ENCODE measurements at regions not wholly inside any gene's neighbourhood (a gene's known extent, or its start where the extent isn't known, plus 50 kb on each side); places are given as distances from the start of the nearest gene placed in this dataset.
A peak's percentile ranks its signal among the peaks of the same experiment; 100 is the strongest.

- 86 to 95% methylated on average over 1 of the region's 1 CpG for WGBS, 2 donors
- intact Hi-C loops (cut with DNase I), result no loop called here
- Histone ChIP-seq H3K27ac (ENCODE audit: low read depth in 1 of 2, low read length in 2 of 2) (no peak overlapping the region), H3K36me3 (ENCODE audit: control insufficient read depth in 1 of 2, insufficient read depth in 2 of 2, low read length in 1 of 2) (no peaks in the 10 kb centered on the region), H3K4me1 (ENCODE audit: control insufficient read depth in 1 of 2, insufficient read depth in 2 of 2, low read length in 2 of 2) (no peaks in the 10 kb centered on the region), H3K9me3 (ENCODE audit: control insufficient read depth, low read length) (no peaks in the 10 kb centered on the region), H3K4me3 (ENCODE audit: low read length in 2 of 2) (no peak overlapping the region), H3K27me3 (ENCODE audit: control insufficient read depth in 1 of 2, insufficient read depth in 2 of 2, low read length in 1 of 2) (no peaks in the 10 kb centered on the region)
- ATAC-seq (ENCODE audit: low FRiP score) (no peak), DNase-seq (no peak)
Observed at GRCh38 chr20:48354903-48355302, 472.9 kb downstream of the PREX1 start.

- 90 to 97% methylated on average over 2 of the region's 2 CpGs for WGBS, 2 donors
- DNase-seq, result no peak
- Histone ChIP-seq H3K4me3 (ENCODE audit: low read length in 2 of 2) (no peak overlapping the region), H3K4me1 (ENCODE audit: control insufficient read depth in 1 of 2, insufficient read depth in 2 of 2, low read length in 2 of 2) (no peaks in the 10 kb centered on the region), H3K36me3 (ENCODE audit: control insufficient read depth in 1 of 2, insufficient read depth in 2 of 2, low read length in 1 of 2) (no peaks in the 10 kb centered on the region), H3K9me3 (ENCODE audit: control insufficient read depth, low read length) (no peaks in the 10 kb centered on the region), H3K27ac (ENCODE audit: low read depth in 1 of 2, low read length in 2 of 2) (no peak overlapping the region), H3K27me3 (ENCODE audit: control insufficient read depth in 1 of 2, insufficient read depth in 2 of 2, low read length in 1 of 2) (no peaks in the 10 kb centered on the region)
- intact Hi-C loops (cut with DNase I), result no loop called here
- no peak for ATAC-seq (ENCODE audit: low FRiP score)
Observed at GRCh38 chr20:48354320-48354876, 473.4 kb downstream of the PREX1 start.

- ATAC-seq (ENCODE audit: low FRiP score) (no peak), DNase-seq (no peak)
- H3K36me3 ChIP-seq (ENCODE audit: control insufficient read depth in 1 of 2, insufficient read depth in 2 of 2, low read length in 1 of 2), result no peaks in the 10 kb centered on the region
- H3K4me3 ChIP-seq (ENCODE audit: low read length in 2 of 2), result no peak overlapping the region
- no peak overlapping the region for H3K27ac ChIP-seq (ENCODE audit: low read depth in 1 of 2, low read length in 2 of 2)
- H3K4me1 ChIP-seq (ENCODE audit: control insufficient read depth in 1 of 2, insufficient read depth in 2 of 2, low read length in 2 of 2), result no peaks in the 10 kb centered on the region
- intact Hi-C loops (cut with DNase I), result no loop called here
- 96 to 97% methylated on average over 3 of the region's 3 CpGs for WGBS, 2 donors
- no peaks in the 10 kb centered on the region for H3K9me3 ChIP-seq (ENCODE audit: control insufficient read depth, low read length)
- no peaks in the 10 kb centered on the region for H3K27me3 ChIP-seq (ENCODE audit: control insufficient read depth in 1 of 2, insufficient read depth in 2 of 2, low read length in 1 of 2)
Observed at GRCh38 chr20:48352628-48353027, 475.2 kb downstream of the PREX1 start.

GRCh38 chr20:48352042-48352441 is 475.8 kb downstream of the PREX1 start:
- DNase-seq, result no peak
- no peak overlapping the region for H3K27ac ChIP-seq (ENCODE audit: low read depth in 1 of 2, low read length in 2 of 2)
- ATAC-seq (ENCODE audit: low FRiP score), result no peak
- no peak overlapping the region for H3K4me3 ChIP-seq (ENCODE audit: low read length in 2 of 2)
- H3K36me3 ChIP-seq (ENCODE audit: control insufficient read depth in 1 of 2, insufficient read depth in 2 of 2, low read length in 1 of 2), result no peaks in the 10 kb centered on the region
- intact Hi-C loops (cut with DNase I), result no loop called here
- H3K27me3 ChIP-seq (ENCODE audit: control insufficient read depth in 1 of 2, insufficient read depth in 2 of 2, low read length in 1 of 2), result no peaks in the 10 kb centered on the region
- no peaks in the 10 kb centered on the region for H3K9me3 ChIP-seq (ENCODE audit: control insufficient read depth, low read length)
- 75 to 88% methylated on average over 2 of the region's 2 CpGs for WGBS, 2 donors
- H3K4me1 ChIP-seq (ENCODE audit: control insufficient read depth in 1 of 2, insufficient read depth in 2 of 2, low read length in 2 of 2), result no peaks in the 10 kb centered on the region

- no peaks in the 10 kb centered on the region for H3K27me3 ChIP-seq (ENCODE audit: control insufficient read depth in 1 of 2, insufficient read depth in 2 of 2, low read length in 1 of 2)
- H3K4me1 ChIP-seq (ENCODE audit: control insufficient read depth in 1 of 2, insufficient read depth in 2 of 2, low read length in 2 of 2), result no peaks in the 10 kb centered on the region
- 93 to 94% methylated on average over 5 of the region's 5 CpGs for WGBS, 2 donors
- intact Hi-C loops (cut with DNase I), result no loop called here
- ATAC-seq (ENCODE audit: low FRiP score) (no peak), DNase-seq (peak in 1 of 2 donors; percentile 68)
- no peaks in the 10 kb centered on the region for H3K9me3 ChIP-seq (ENCODE audit: control insufficient read depth, low read length)
- H3K27ac ChIP-seq (ENCODE audit: low read depth in 1 of 2, low read length in 2 of 2), result no peak overlapping the region
- H3K4me3 ChIP-seq (ENCODE audit: low read length in 2 of 2), result no peak overlapping the region
- no peaks in the 10 kb centered on the region for H3K36me3 ChIP-seq (ENCODE audit: control insufficient read depth in 1 of 2, insufficient read depth in 2 of 2, low read length in 1 of 2)
Observed at GRCh38 chr20:48350313-48350988, 477.3 kb downstream of the PREX1 start.

- WGBS, 2 donors, result 79 to 85% methylated on average over 4 of the region's 4 CpGs
- intact Hi-C loops (cut with DNase I), result no loop called here
Observed at GRCh38 chr20:48349656-48350055, 478.1 kb downstream of the PREX1 start.

GRCh38 chr20:48348022-48348421 is 479.8 kb downstream of the PREX1 start:
- intact Hi-C loops (cut with DNase I), result no loop called here
- H3K4me1 ChIP-seq (ENCODE audit: control insufficient read depth in 1 of 2, insufficient read depth in 2 of 2, low read length in 2 of 2), result no peaks in the 10 kb centered on the region
- H3K27me3 ChIP-seq (ENCODE audit: control insufficient read depth in 1 of 2, insufficient read depth in 2 of 2, low read length in 1 of 2), result no peaks in the 10 kb centered on the region
- 59 to 61% methylated on average over 3 of the region's 3 CpGs for WGBS, 2 donors
- DNase-seq (no peak), ATAC-seq (ENCODE audit: low FRiP score) (no peak)
- no peaks in the 10 kb centered on the region for H3K9me3 ChIP-seq (ENCODE audit: control insufficient read depth, low read length)
- H3K36me3 ChIP-seq (ENCODE audit: control insufficient read depth in 1 of 2, insufficient read depth in 2 of 2, low read length in 1 of 2), result no peaks in the 10 kb centered on the region
- no peak overlapping the region for H3K4me3 ChIP-seq (ENCODE audit: low read length in 2 of 2)
- H3K27ac ChIP-seq (ENCODE audit: low read depth in 1 of 2, low read length in 2 of 2), result no peak overlapping the region

More at GRCh38 chr20:48349656-48350055, 478.1 kb downstream of the PREX1 start:
- H3K9me3 ChIP-seq (ENCODE audit: control insufficient read depth, low read length), result no peaks in the 10 kb centered on the region
- H3K27ac ChIP-seq (ENCODE audit: low read depth in 1 of 2, low read length in 2 of 2), result no peak overlapping the region
- DNase-seq, result no peak
- H3K36me3 ChIP-seq (ENCODE audit: control insufficient read depth in 1 of 2, insufficient read depth in 2 of 2, low read length in 1 of 2), result no peaks in the 10 kb centered on the region
- no peak overlapping the region for H3K4me3 ChIP-seq (ENCODE audit: low read length in 2 of 2)
- no peak for ATAC-seq (ENCODE audit: low FRiP score)
- no peaks in the 10 kb centered on the region for H3K27me3 ChIP-seq (ENCODE audit: control insufficient read depth in 1 of 2, insufficient read depth in 2 of 2, low read length in 1 of 2)
- H3K4me1 ChIP-seq (ENCODE audit: control insufficient read depth in 1 of 2, insufficient read depth in 2 of 2, low read length in 2 of 2), result no peaks in the 10 kb centered on the region

GRCh38 chr20:48342822-48343513 is 484.8 kb downstream of the PREX1 start:
- H3K4me3 ChIP-seq (ENCODE audit: low read length in 2 of 2), result no peak overlapping the region
- WGBS, 2 donors, result 93 to 94% methylated on average over 28 of the region's 28 CpGs
- no peak for DNase-seq
- peak; percentile 23 for ATAC-seq (ENCODE audit: low FRiP score)
- no peaks in the 10 kb centered on the region for H3K4me1 ChIP-seq (ENCODE audit: control insufficient read depth in 1 of 2, insufficient read depth in 2 of 2, low read length in 2 of 2)
- intact Hi-C loops (cut with DNase I), result no loop called here
- H3K36me3 ChIP-seq (ENCODE audit: control insufficient read depth in 1 of 2, insufficient read depth in 2 of 2, low read length in 1 of 2), result no peaks in the 10 kb centered on the region
- H3K27me3 ChIP-seq (ENCODE audit: control insufficient read depth in 1 of 2, insufficient read depth in 2 of 2, low read length in 1 of 2), result no peaks in the 10 kb centered on the region
- H3K27ac ChIP-seq (ENCODE audit: low read depth in 1 of 2, low read length in 2 of 2), result no peak overlapping the region
- no peaks in the 10 kb centered on the region for H3K9me3 ChIP-seq (ENCODE audit: control insufficient read depth, low read length)

- ATAC-seq (ENCODE audit: low FRiP score), result no peak
- DNase-seq, result no peak
- Histone ChIP-seq H3K4me1 (ENCODE audit: control insufficient read depth in 1 of 2, insufficient read depth in 2 of 2, low read length in 2 of 2) (no peaks in the 10 kb centered on the region), H3K9me3 (ENCODE audit: control insufficient read depth, low read length) (no peaks in the 10 kb centered on the region), H3K27ac (ENCODE audit: low read depth in 1 of 2, low read length in 2 of 2) (no peak overlapping the region), H3K36me3 (ENCODE audit: control insufficient read depth in 1 of 2, insufficient read depth in 2 of 2, low read length in 1 of 2) (no peaks in the 10 kb centered on the region), H3K4me3 (ENCODE audit: low read length in 2 of 2) (no peak overlapping the region), H3K27me3 (ENCODE audit: control insufficient read depth in 1 of 2, insufficient read depth in 2 of 2, low read length in 1 of 2) (no peaks in the 10 kb centered on the region)
- intact Hi-C loops (cut with DNase I), result no loop called here
- 72 to 73% methylated on average over 6 of the region's 6 CpGs for WGBS, 2 donors
Observed at GRCh38 chr20:48340883-48341281, 486.9 kb downstream of the PREX1 start.

Measured in aorta (tissue), 5 donors.